ENCODE measurements at regions not wholly inside any gene's neighbourhood (a gene's known extent, or its start where the extent isn't known, plus 50 kb on each side); places are given as distances from the start of the nearest gene placed in this dataset.

GRCh38 chr13:107587681-107588080 is 627.7 kb downstream of the LIG4 start:
- no peaks in the 10 kb centered on the region for H3K4me1 ChIP-seq (ENCODE audit: insufficient read depth, low read length)
- Mint-ChIP-seq H3K27ac (ENCODE audit: unreplicated experiment) (no peak overlapping the region), H3K36me3 (ENCODE audit: low read depth, unreplicated experiment) (no peaks in the 10 kb centered on the region), H3K4me1 (ENCODE audit: low read depth, unreplicated experiment) (peaks cover 2% of the 10 kb centered on the region), H3K4me3 (ENCODE audit: unreplicated experiment) (no peak overlapping the region), H3K27me3 (ENCODE audit: low read depth, unreplicated experiment) (no peaks in the 10 kb centered on the region), H3K9me3 (ENCODE audit: unreplicated experiment) (no peaks in the 10 kb centered on the region)
- TF ChIP-seq, protein P1, sequence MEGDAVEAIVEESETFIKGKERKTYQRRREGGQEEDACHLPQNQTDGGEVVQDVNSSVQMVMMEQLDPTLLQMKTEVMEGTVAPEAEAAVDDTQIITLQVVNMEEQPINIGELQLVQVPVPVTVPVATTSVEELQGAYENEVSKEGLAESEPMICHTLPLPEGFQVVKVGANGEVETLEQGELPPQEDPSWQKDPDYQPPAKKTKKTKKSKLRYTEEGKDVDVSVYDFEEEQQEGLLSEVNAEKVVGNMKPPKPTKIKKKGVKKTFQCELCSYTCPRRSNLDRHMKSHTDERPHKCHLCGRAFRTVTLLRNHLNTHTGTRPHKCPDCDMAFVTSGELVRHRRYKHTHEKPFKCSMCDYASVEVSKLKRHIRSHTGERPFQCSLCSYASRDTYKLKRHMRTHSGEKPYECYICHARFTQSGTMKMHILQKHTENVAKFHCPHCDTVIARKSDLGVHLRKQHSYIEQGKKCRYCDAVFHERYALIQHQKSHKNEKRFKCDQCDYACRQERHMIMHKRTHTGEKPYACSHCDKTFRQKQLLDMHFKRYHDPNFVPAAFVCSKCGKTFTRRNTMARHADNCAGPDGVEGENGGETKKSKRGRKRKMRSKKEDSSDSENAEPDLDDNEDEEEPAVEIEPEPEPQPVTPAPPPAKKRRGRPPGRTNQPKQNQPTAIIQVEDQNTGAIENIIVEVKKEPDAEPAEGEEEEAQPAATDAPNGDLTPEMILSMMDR (IDR thresholded peaks at IDR 0.05; ENCODE audit: insufficient read depth, low read depth, low read length) = no peak
- no peak for TF ChIP-seq EZH2 (IDR thresholded peaks at IDR 0.05; ENCODE audit: insufficient read depth, low read length)
- no peak overlapping the region for H3K27ac ChIP-seq (ENCODE audit: low read depth, low read length)
- no peak overlapping the region for H2AFZ ChIP-seq (ENCODE audit: low read depth, low read length)
- H3K27me3 ChIP-seq (ENCODE audit: insufficient read depth, low read length) = no peaks in the 10 kb centered on the region
- H3K79me2 ChIP-seq (ENCODE audit: insufficient read depth, low read length) = no peaks in the 10 kb centered on the region
- no peaks in the 10 kb centered on the region for H3K36me3 ChIP-seq (ENCODE audit: insufficient read depth, low read length)
- H3K4me3 ChIP-seq (ENCODE audit: insufficient read depth, low read depth, low read length) = no peak overlapping the region
- no peak overlapping the region for H3K4me2 ChIP-seq (ENCODE audit: low read length)
- no peak for DNase-seq (ENCODE audit: low read depth)
- no peak overlapping the region for H3K9ac ChIP-seq (ENCODE audit: low read length)
- no peaks in the 10 kb centered on the region for H4K20me1 ChIP-seq (ENCODE audit: insufficient read depth, low read length)
- FAIRE-seq = no peak
- no peaks in the 10 kb centered on the region for H3K9me3 ChIP-seq (ENCODE audit: insufficient read depth, low read depth, low read length)

DNA sequence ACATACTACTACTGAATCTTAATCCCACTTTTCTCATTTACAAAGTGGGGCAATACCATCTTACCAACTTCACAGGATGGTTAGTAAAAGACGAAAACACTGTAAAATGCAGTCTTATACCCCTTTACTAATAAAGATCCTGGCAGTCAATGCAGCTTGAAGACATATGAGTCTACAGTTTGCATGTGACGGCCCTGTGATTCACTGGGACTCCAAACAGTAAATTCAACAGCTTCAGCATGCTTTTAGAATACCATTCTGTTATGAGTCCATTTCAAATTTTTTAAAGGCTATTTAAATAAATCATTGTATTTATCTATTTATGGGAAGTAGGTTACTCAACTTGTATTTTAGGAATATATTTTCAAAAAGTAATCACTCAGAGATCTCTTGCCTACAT is 629.1 kb downstream of the LIG4 start:
- Histone ChIP-seq H3K4me3 (ENCODE audit: insufficient read depth, low read depth, low read length) (no peak overlapping the region), H3K27ac (ENCODE audit: low read depth, low read length) (no peak overlapping the region), H3K79me2 (ENCODE audit: insufficient read depth, low read length) (no peaks in the 10 kb centered on the region), H4K20me1 (ENCODE audit: insufficient read depth, low read length) (no peaks in the 10 kb centered on the region), H3K9me3 (ENCODE audit: insufficient read depth, low read depth, low read length) (no peaks in the 10 kb centered on the region), H2AFZ (ENCODE audit: low read depth, low read length) (no peak overlapping the region), H3K27me3 (ENCODE audit: insufficient read depth, low read length) (no peaks in the 10 kb centered on the region), H3K4me1 (ENCODE audit: insufficient read depth, low read length) (no peaks in the 10 kb centered on the region), H3K9ac (ENCODE audit: low read length) (no peak overlapping the region), H3K4me2 (ENCODE audit: low read length) (no peak overlapping the region), H3K36me3 (ENCODE audit: insufficient read depth, low read length) (no peaks in the 10 kb centered on the region)
- Mint-ChIP-seq H3K27ac (ENCODE audit: unreplicated experiment) (no peak overlapping the region), H3K4me1 (ENCODE audit: low read depth, unreplicated experiment) (peaks cover 2% of the 10 kb centered on the region), H3K27me3 (ENCODE audit: low read depth, unreplicated experiment) (no peaks in the 10 kb centered on the region), H3K36me3 (ENCODE audit: low read depth, unreplicated experiment) (no peaks in the 10 kb centered on the region), H3K4me3 (ENCODE audit: unreplicated experiment) (no peak overlapping the region), H3K9me3 (ENCODE audit: unreplicated experiment) (no peaks in the 10 kb centered on the region)
- FAIRE-seq (no peak), DNase-seq (ENCODE audit: low read depth) (peak; percentile 22)
- no peak for TF ChIP-seq EZH2 (IDR thresholded peaks at IDR 0.05; ENCODE audit: insufficient read depth, low read length)
- TF ChIP-seq, protein P1 (IDR thresholded peaks at IDR 0.05; ENCODE audit: insufficient read depth, low read depth, low read length) = no peak

DNA sequence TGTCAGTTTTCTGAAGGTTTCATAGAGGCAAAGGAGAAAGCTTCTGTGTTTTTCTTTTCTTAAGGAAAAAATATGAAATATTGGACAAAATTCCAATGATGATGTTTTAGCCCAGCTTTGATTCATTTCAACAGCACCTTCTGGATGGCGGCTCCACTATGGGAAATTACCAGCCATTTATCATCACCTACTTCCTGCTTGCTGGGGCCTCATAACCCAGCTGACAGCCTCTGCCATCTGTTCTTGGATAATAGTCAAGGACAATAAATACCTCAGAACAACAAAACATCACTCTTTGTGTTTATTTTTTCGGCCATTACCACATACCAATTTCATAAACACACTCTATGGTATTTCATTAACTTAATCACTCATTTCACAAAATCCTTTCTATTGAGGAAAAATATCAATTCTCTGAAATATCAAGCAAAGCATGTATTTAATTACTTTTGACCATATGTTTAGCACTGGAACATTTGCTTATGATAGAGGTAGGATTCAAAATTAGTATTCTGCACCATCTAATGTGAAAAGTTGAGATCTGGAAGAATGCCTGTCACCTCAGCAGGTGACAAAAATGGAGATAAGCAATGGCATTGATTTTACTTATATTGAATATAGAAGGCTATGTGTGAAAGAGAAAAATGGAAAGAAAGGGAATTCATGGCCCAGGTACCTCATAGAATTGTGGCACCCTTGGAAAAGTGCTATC is 629.7 kb downstream of the LIG4 start:
- Histone ChIP-seq H3K9me3 (ENCODE audit: insufficient read depth, low read depth, low read length) (no peaks in the 10 kb centered on the region), H3K27ac (ENCODE audit: low read depth, low read length) (no peak overlapping the region), H3K4me2 (ENCODE audit: low read length) (no peak overlapping the region), H3K9ac (ENCODE audit: low read length) (no peak overlapping the region), H3K4me3 (ENCODE audit: insufficient read depth, low read depth, low read length) (no peak overlapping the region), H3K36me3 (ENCODE audit: insufficient read depth, low read length) (no peaks in the 10 kb centered on the region), H3K27me3 (ENCODE audit: insufficient read depth, low read length) (no peaks in the 10 kb centered on the region), H3K79me2 (ENCODE audit: insufficient read depth, low read length) (no peaks in the 10 kb centered on the region), H4K20me1 (ENCODE audit: insufficient read depth, low read length) (no peaks in the 10 kb centered on the region), H2AFZ (ENCODE audit: low read depth, low read length) (no peak overlapping the region), H3K4me1 (ENCODE audit: insufficient read depth, low read length) (no peaks in the 10 kb centered on the region)
- FAIRE-seq (no peak), DNase-seq (ENCODE audit: low read depth) (no peak)
- H3K4me3 Mint-ChIP-seq (ENCODE audit: unreplicated experiment) = no peak overlapping the region
- H3K27me3 Mint-ChIP-seq (ENCODE audit: low read depth, unreplicated experiment) = no peaks in the 10 kb centered on the region
- TF ChIP-seq EZH2 (IDR thresholded peaks at IDR 0.05; ENCODE audit: insufficient read depth, low read length) = no peak
- no peak overlapping the region for H3K27ac Mint-ChIP-seq (ENCODE audit: unreplicated experiment)
- H3K36me3 Mint-ChIP-seq (ENCODE audit: low read depth, unreplicated experiment) = no peaks in the 10 kb centered on the region
- H3K9me3 Mint-ChIP-seq (ENCODE audit: unreplicated experiment) = no peaks in the 10 kb centered on the region
- H3K4me1 Mint-ChIP-seq (ENCODE audit: low read depth, unreplicated experiment) = peaks cover 2% of the 10 kb centered on the region

All from astrocyte (in vitro differentiated cells and primary cell).